ENCODE measurements at regions not wholly inside any gene's neighbourhood (a gene's known extent, or its start where the extent isn't known, plus 50 kb on each side); places are given as distances from the start of the nearest gene placed in this dataset.

GRCh38 chr11:122229481-122230384, 113.7 kb upstream of the BLID start:
- no peak overlapping the region; the same call in 1 of the 2 replicates for H3K27ac Mint-ChIP-seq
- ChIA-PET CTCF (interaction anchor here (3.0 kb wide), 1 partner anchor 14 kb away, joined by 11 read pairs; no protein-coding TSS in a partner anchor), POLR2A (interaction anchor here (0.9 kb wide), 1 partner anchor 37 kb away, joined by 3 read pairs; no protein-coding TSS in a partner anchor)

DNA sequence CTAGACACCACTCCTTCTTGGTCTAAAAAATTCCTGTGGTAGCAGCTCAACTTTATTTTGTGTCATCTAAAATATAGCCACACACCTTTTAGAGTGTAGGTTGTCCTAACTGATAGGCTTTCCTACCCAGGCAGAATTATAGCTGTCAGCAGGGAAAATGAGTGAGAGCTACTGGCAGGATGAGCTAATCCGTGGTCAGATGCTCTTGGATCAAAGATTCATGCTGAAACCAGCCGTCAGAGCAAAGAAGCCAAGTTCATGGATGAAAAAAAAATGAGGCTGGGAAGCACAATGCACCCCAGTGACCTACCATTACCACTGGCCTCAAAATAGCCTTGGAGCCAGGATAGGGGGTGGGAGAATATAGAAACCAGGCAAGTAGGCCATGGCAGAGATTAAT, 113.1 kb upstream of the BLID start:
- ChIA-PET POLR2A (interaction anchor here (0.9 kb wide), 1 partner anchor 37 kb away, joined by 3 read pairs; no protein-coding TSS in a partner anchor), CTCF (interaction anchor here (3.0 kb wide), 1 partner anchor 13 kb away, joined by 11 read pairs; no protein-coding TSS in a partner anchor)
- Mint-ChIP-seq H3K36me3 (no peaks in the 10 kb centered on the region), H3K9me3 (no peaks in the 10 kb centered on the region), H3K4me3 (no peak overlapping the region), H3K27me3 (ENCODE audit: low read depth) (no peaks in the 10 kb centered on the region), H3K4me1 (peaks cover 5% of the 10 kb centered on the region; the same call in 1 of the 2 replicates), H3K27ac (no peak overlapping the region; the same call in 1 of the 2 replicates)
- DNase-seq (ENCODE audit: low spot score) (no peak), ATAC-seq (no peak; the same call in 1 of the 2 replicates)
- TF ChIP-seq NFATC4 (CRISPR knock-in tag; IDR thresholded peaks at IDR 0.05) (no peak), ZNF671 (CRISPR knock-in tag; IDR thresholded peaks at IDR 0.05) (no peak), E2F4 (CRISPR knock-in tag; IDR thresholded peaks at IDR 0.05; ENCODE audit: borderline replicate concordance, low read depth) (no peak), KAT7 (CRISPR knock-in tag; IDR thresholded peaks at IDR 0.05; ENCODE audit: borderline replicate concordance) (no peak), ATF6 (CRISPR knock-in tag; IDR thresholded peaks at IDR 0.05) (no peak), SOX15 (CRISPR knock-in tag; IDR thresholded peaks at IDR 0.05) (no peak), MXD4 (CRISPR knock-in tag; IDR thresholded peaks at IDR 0.05; ENCODE audit: borderline replicate concordance) (no peak)
- TF ChIP-seq, protein P1, sequence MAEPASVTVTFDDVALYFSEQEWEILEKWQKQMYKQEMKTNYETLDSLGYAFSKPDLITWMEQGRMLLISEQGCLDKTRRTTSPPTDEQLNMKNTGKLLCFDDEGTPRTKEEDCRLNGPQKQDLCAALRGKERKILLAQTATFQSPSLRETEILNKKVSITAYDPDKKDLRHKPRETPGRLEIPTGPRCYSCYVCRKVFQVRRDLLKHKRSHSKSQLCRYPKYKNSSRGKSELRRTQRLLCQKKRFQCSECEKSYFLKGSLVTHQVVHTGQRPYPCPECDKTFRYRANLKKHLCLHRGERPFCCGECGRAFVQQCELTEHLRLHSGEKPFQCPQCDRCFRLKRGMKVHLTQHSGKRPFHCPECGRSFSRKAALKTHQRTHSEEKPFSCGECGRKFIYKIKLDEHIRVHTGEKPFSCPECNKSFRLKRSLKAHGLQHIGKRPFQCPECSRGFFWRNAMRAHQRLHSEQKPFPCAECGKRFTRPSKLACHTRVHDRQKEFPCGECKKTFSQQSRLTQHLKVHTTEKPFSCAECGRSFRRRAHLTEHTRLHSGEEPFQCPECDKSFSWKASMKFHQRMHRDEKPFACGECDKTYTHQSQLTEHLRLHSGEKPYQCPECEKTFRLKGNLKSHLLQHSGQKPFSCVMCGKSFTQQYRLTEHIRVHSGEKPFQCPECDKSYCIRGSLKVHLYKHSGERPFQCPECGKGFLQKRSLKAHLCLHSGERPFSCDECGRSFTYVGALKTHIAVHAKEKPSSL (CRISPR knock-in tag; conservative IDR thresholded peaks at IDR 0.05) = no peak

More at GRCh38 chr11:122229481-122230384, 113.7 kb upstream of the BLID start:
- ATAC-seq (peak; percentile 92), DNase-seq (ENCODE audit: low spot score) (peak; percentile 23)
- TF ChIP-seq ELF4 (CRISPR knock-in tag; IDR thresholded peaks at IDR 0.05; ENCODE audit: low read depth) (no peak), ZNF532 (CRISPR knock-in tag; IDR thresholded peaks at IDR 0.05; ENCODE audit: borderline replicate concordance) (no peak), ETV6 (CRISPR knock-in tag; IDR thresholded peaks at IDR 0.05) (0 out of 2 replicates have a peak, but pooled peaks have one; percentile 30), ZNF121 (CRISPR knock-in tag; IDR thresholded peaks at IDR 0.05) (no peak)
- Mint-ChIP-seq H3K4me3 (peak overlapping the region; percentile 4; the same call in 1 of the 2 replicates), H3K4me1 (peaks cover 5% of the 10 kb centered on the region; the same call in 1 of the 2 replicates), H3K27me3 (ENCODE audit: low read depth) (no peaks in the 10 kb centered on the region), H3K36me3 (no peaks in the 10 kb centered on the region), H3K9me3 (no peaks in the 10 kb centered on the region)

Data from WTC11 (cell line).